ENCODE measurements at regions not wholly inside any gene's neighbourhood (a gene's known extent, or its start where the extent isn't known, plus 50 kb on each side); places are given as distances from the start of the nearest gene placed in this dataset.

DNA sequence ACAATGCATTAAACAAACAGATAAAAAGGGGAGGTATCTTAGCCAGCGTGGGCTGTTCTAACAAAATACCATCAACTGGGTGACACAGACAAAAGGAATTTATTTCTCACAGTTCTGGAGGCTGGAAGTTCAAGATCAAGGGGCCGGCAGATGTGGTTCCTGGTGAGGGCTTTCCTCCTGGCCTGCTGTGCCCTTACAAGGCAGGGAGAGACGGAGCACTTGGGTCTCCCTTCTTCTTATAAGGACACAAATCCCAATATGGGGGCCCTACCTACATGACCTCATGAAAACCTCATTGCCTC lies 281.6 kb upstream of the KLF14 start:
- no peaks in the 10 kb centered on the region for H3K36me3 ChIP-seq (replicated peaks; ENCODE audit: insufficient read depth, low read length)
- H3K9ac ChIP-seq (ENCODE audit: low read length) = no peak overlapping the region
- peaks cover 14% of the 10 kb centered on the region for H4K20me1 ChIP-seq (ENCODE audit: insufficient read depth, low read length)
- no peaks in the 10 kb centered on the region for H3K27me3 ChIP-seq (replicated peaks; ENCODE audit: insufficient read depth, low read length)
- H3K27ac ChIP-seq (ENCODE audit: low read length) = no peak overlapping the region
- TF ChIP-seq, protein P1, sequence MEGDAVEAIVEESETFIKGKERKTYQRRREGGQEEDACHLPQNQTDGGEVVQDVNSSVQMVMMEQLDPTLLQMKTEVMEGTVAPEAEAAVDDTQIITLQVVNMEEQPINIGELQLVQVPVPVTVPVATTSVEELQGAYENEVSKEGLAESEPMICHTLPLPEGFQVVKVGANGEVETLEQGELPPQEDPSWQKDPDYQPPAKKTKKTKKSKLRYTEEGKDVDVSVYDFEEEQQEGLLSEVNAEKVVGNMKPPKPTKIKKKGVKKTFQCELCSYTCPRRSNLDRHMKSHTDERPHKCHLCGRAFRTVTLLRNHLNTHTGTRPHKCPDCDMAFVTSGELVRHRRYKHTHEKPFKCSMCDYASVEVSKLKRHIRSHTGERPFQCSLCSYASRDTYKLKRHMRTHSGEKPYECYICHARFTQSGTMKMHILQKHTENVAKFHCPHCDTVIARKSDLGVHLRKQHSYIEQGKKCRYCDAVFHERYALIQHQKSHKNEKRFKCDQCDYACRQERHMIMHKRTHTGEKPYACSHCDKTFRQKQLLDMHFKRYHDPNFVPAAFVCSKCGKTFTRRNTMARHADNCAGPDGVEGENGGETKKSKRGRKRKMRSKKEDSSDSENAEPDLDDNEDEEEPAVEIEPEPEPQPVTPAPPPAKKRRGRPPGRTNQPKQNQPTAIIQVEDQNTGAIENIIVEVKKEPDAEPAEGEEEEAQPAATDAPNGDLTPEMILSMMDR (IDR thresholded peaks at IDR 0.05; ENCODE audit: low read length) = no peak
- TF ChIP-seq EZH2phosphoT487 (IDR thresholded peaks at IDR 0.05; ENCODE audit: low read length) = no peak
- no peak for TF ChIP-seq EZH2 (optimal IDR thresholded peaks at IDR 0.05; ENCODE audit: low read depth, low read length)
- H3K4me1 ChIP-seq (ENCODE audit: low read length) = no peaks in the 10 kb centered on the region
- H3K4me2 ChIP-seq (ENCODE audit: low read depth, low read length) = no peak overlapping the region
- no peak overlapping the region for H3K4me3 ChIP-seq (ENCODE audit: low read length)
- H3K9me2 ChIP-seq (replicated peaks; ENCODE audit: insufficient read depth, low read length) = no peaks in the 10 kb centered on the region
- no peak for DNase-seq
- H3K9me3 ChIP-seq (replicated peaks; ENCODE audit: insufficient read depth, low read length) = no peaks in the 10 kb centered on the region
- H2AFZ ChIP-seq (ENCODE audit: low read length) = no peak overlapping the region
- H3F3A ChIP-seq (ENCODE audit: insufficient read depth, low read length) = no peaks in the 10 kb centered on the region
- H3K79me2 ChIP-seq (ENCODE audit: low read length) = peaks cover 93% of the 10 kb centered on the region

DNA sequence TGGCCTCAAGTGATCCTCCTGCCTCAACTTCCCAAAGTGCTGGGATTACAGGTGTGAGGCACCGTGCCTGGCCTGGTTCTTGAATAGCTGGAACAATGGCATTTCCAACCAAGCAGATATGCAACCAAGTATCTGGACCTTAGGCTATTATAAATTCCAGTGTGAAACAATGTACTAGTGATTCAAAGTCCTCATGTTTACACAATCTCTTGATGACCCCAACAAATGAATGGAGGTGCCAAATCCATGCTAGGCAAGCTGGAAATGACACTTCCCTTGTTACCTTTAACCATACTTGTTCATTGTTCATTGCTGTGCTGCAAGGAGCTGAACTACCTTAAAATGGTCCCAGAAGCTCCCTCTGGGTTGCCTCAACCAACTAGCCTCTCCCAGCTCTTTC lies 282.2 kb upstream of the KLF14 start:
- H3K9me2 ChIP-seq (replicated peaks; ENCODE audit: insufficient read depth, low read length) = no peaks in the 10 kb centered on the region
- H3F3A ChIP-seq (ENCODE audit: insufficient read depth, low read length) = no peaks in the 10 kb centered on the region
- H3K4me2 ChIP-seq (ENCODE audit: low read depth, low read length) = no peak overlapping the region
- H2AFZ ChIP-seq (ENCODE audit: low read length) = no peak overlapping the region
- H3K27me3 ChIP-seq (replicated peaks; ENCODE audit: insufficient read depth, low read length) = no peaks in the 10 kb centered on the region
- H3K9me3 ChIP-seq (replicated peaks; ENCODE audit: insufficient read depth, low read length) = no peaks in the 10 kb centered on the region
- H3K4me1 ChIP-seq (ENCODE audit: low read length) = no peaks in the 10 kb centered on the region
- no peak overlapping the region for H3K27ac ChIP-seq (ENCODE audit: low read length)
- no peak overlapping the region for H3K4me3 ChIP-seq (ENCODE audit: low read length)
- peaks cover 9% of the 10 kb centered on the region for H4K20me1 ChIP-seq (ENCODE audit: insufficient read depth, low read length)
- DNase-seq = no peak
- H3K9ac ChIP-seq (ENCODE audit: low read length) = no peak overlapping the region
- no peaks in the 10 kb centered on the region for H3K36me3 ChIP-seq (replicated peaks; ENCODE audit: insufficient read depth, low read length)
- TF ChIP-seq, protein P1 (IDR thresholded peaks at IDR 0.05; ENCODE audit: low read length) = no peak
- TF ChIP-seq EZH2 (optimal IDR thresholded peaks at IDR 0.05; ENCODE audit: low read depth, low read length) (no peak), EZH2phosphoT487 (IDR thresholded peaks at IDR 0.05; ENCODE audit: low read length) (no peak)
- peaks cover 93% of the 10 kb centered on the region for H3K79me2 ChIP-seq (ENCODE audit: low read length)

DNA sequence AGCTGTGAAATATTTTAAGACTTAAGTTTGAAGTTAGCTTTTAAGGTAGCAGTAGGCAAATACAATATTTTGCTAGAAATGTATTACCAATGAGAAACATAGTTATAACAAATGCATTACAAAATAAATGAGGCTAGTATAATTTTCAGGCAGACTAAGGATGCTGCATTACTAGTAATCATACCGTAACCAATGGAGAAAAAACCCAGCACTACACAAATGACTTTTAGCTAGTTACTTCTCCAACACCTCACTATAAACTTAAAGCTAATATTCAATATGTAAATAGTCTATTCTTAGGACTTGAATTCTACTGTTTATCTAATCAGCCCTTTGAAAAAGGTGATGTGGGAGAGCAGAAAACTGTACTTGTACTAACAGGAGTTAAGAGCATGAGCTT lies 285.3 kb upstream of the KLF14 start:
- Histone ChIP-seq H3K4me1 (ENCODE audit: low read length) (no peaks in the 10 kb centered on the region), H3K36me3 (replicated peaks; ENCODE audit: insufficient read depth, low read length) (no peaks in the 10 kb centered on the region), H3K79me2 (ENCODE audit: low read length) (peaks cover 88% of the 10 kb centered on the region), H3K9me3 (replicated peaks; ENCODE audit: insufficient read depth, low read length) (no peaks in the 10 kb centered on the region), H2AFZ (ENCODE audit: low read length) (no peak overlapping the region), H3K27ac (ENCODE audit: low read length) (no peak overlapping the region), H3K4me2 (ENCODE audit: low read depth, low read length) (no peak overlapping the region), H3F3A (ENCODE audit: insufficient read depth, low read length) (no peaks in the 10 kb centered on the region), H4K20me1 (ENCODE audit: insufficient read depth, low read length) (peaks cover 14% of the 10 kb centered on the region; the same call in 1 of the 2 replicates), H3K27me3 (replicated peaks; ENCODE audit: insufficient read depth, low read length) (no peaks in the 10 kb centered on the region), H3K4me3 (ENCODE audit: low read length) (no peak overlapping the region), H3K9ac (ENCODE audit: low read length) (no peak overlapping the region), H3K9me2 (replicated peaks; ENCODE audit: insufficient read depth, low read length) (no peaks in the 10 kb centered on the region)
- TF ChIP-seq, protein P1 (IDR thresholded peaks at IDR 0.05; ENCODE audit: low read length) = no peak
- no peak for TF ChIP-seq EZH2phosphoT487 (IDR thresholded peaks at IDR 0.05; ENCODE audit: low read length)
- TF ChIP-seq EZH2 (optimal IDR thresholded peaks at IDR 0.05; ENCODE audit: low read depth, low read length) = no peak
- no peak for DNase-seq
